GM23338 (cell line): ENCODE measurements at regions not wholly inside any gene's neighbourhood (a gene's known extent, or its start where the extent isn't known, plus 50 kb on each side); places are given as distances from the start of the nearest gene placed in this dataset.

Experiments used
- ATAC-seq: fragments of 200-7000 bp; cut with Tn5 transposase; 3 replicates; pipeline ENCODE4 v1.9.1; 2020
- DNase-seq: peaks from one replicate; pipeline ENCODE4 v3.0.0-alpha.2; 2015; ENCODE audit warnings: low spot score
- H2AFZ ChIP-seq: fragments of 200-600 bp; sonication (generic); 2 replicates; pipeline ENCODE4 v1.8.0; 2016; ENCODE audit warnings: antibody characterized with exemption, mild to moderate bottlenecking, moderate library complexity
- H3F3A ChIP-seq: fragments of 200-600 bp; sonication (generic); replicated peaks from 2 replicates; pipeline ENCODE4 v1.8.0; 2017; ENCODE audit warnings: antibody characterized with exemption, mixed run types, low read depth
- H3K27ac ChIP-seq: fragments of 200-600 bp; sonication (generic); 2 replicates; pipeline ENCODE4 v1.6.1; 2016; ENCODE audit warnings: low read depth
- H3K27me3 ChIP-seq: fragments of 200-600 bp; sonication (generic); 2 replicates; pipeline ENCODE4 v1.8.0; 2016; ENCODE audit warnings: mild to moderate bottlenecking, mixed run types, moderate library complexity; ENCODE audit not compliant: insufficient read depth
- H3K36me3 ChIP-seq: fragments of 200-600 bp; sonication (generic); 2 replicates; pipeline ENCODE4 v1.8.0; 2016; ENCODE audit warnings: mild to moderate bottlenecking; ENCODE audit not compliant: insufficient read depth
- H3K4me1 ChIP-seq: fragments of 200-600 bp; sonication (generic); 2 replicates; pipeline ENCODE4 v1.8.0; 2016; ENCODE audit warnings: mild to moderate bottlenecking, moderate library complexity; ENCODE audit not compliant: insufficient read depth
- H3K4me2 ChIP-seq: fragments of 200-600 bp; sonication (generic); 2 replicates; pipeline ENCODE4 v1.7.1; 2017; ENCODE audit warnings: mixed run types
- H3K4me3 ChIP-seq: fragments of 200-600 bp; sonication (generic); 2 replicates; pipeline ENCODE4 v1.6.1; 2016; ENCODE audit warnings: mixed run types
- H3K79me2 ChIP-seq: fragments of 200-600 bp; sonication (generic); replicated peaks from 2 replicates; pipeline ENCODE4 v1.8.0; 2017; ENCODE audit warnings: mild to moderate bottlenecking; ENCODE audit not compliant: insufficient read depth
- H3K9me2 ChIP-seq: fragments of 200-600 bp; sonication (generic); 2 replicates; pipeline ENCODE4 v1.8.0; 2017; ENCODE audit not compliant: insufficient read depth
- H4K20me1 ChIP-seq: fragments of 200-600 bp; sonication (generic); replicated peaks from 2 replicates; pipeline ENCODE4 v1.8.0; 2017; ENCODE audit warnings: mild to moderate bottlenecking; ENCODE audit not compliant: insufficient read depth
- H3K27ac Mint-ChIP-seq: 2 replicates; pipeline ENCODE4 v1.8.0; 2020; ENCODE audit warnings: inconsistent platforms, mild to moderate bottlenecking, moderate library complexity, mixed read lengths
- H3K27me3 Mint-ChIP-seq: 3 replicates; pipeline ENCODE4 v1.8.0; 2022; ENCODE audit warnings: low read depth, mild to moderate bottlenecking, moderate library complexity, mixed read lengths, inconsistent platforms; ENCODE audit not compliant: insufficient read depth, poor library complexity
- H3K36me3 Mint-ChIP-seq: 3 replicates; pipeline ENCODE4 v1.8.0; 2021; ENCODE audit warnings: low read depth, mild to moderate bottlenecking, inconsistent platforms, moderate library complexity, mixed read lengths
- H3K4me1 Mint-ChIP-seq: 3 replicates; pipeline ENCODE4 v1.8.0; 2020; ENCODE audit warnings: mild to moderate bottlenecking, inconsistent platforms, mixed read lengths
- H3K4me3 Mint-ChIP-seq: 3 replicates; pipeline ENCODE4 v1.8.0; 2021; ENCODE audit warnings: moderate library complexity, mild to moderate bottlenecking, inconsistent platforms, mixed read lengths
- H3K9me3 Mint-ChIP-seq: 3 replicates; pipeline ENCODE4 v1.8.0; 2020; ENCODE audit warnings: moderate library complexity, mild to moderate bottlenecking, inconsistent platforms, mixed read lengths
- CREB1 ChIP-seq: fragments of 250-450 bp; sonication (Bioruptor Pico); IDR thresholded peaks from 2 replicates; pipeline ENCODE4 v1.5.0; 2020; ENCODE audit warnings: low read depth, mild to moderate bottlenecking, moderate library complexity
- EZH2 ChIP-seq: fragments of 200-600 bp; sonication (generic); IDR thresholded peaks from one replicate; pipeline ENCODE4 v1.8.0; 2017; ENCODE audit warnings: antibody characterized with exemption, mild to moderate bottlenecking, low read depth; ENCODE audit not compliant: unreplicated experiment
- JUNB ChIP-seq: IDR thresholded peaks from one replicate; pipeline ENCODE4 v1.6.1; 2016; ENCODE audit warnings: antibody characterized with exemption; ENCODE audit not compliant: unreplicated experiment
- POLR2AphosphoS5 ChIP-seq: IDR thresholded peaks from 2 replicates; pipeline ENCODE4 v1.6.1; 2016; ENCODE audit warnings: antibody characterized with exemption, low read depth
- STAT1 ChIP-seq: IDR thresholded peaks from one replicate; pipeline ENCODE4 v1.6.1; 2016; ENCODE audit warnings: antibody characterized with exemption; ENCODE audit not compliant: unreplicated experiment
- ZNF114 ChIP-seq: fragments of 250-450 bp; sonication (Bioruptor Pico); IDR thresholded peaks from 2 replicates; pipeline ENCODE4 v1.5.0; 2020; ENCODE audit warnings: mild to moderate bottlenecking, moderate library complexity
- ZNF331 ChIP-seq: fragments of 250-450 bp; sonication (Bioruptor Pico); IDR thresholded peaks from 2 replicates; pipeline ENCODE4 v1.5.0; 2020; ENCODE audit warnings: low read depth, mild to moderate bottlenecking, moderate library complexity
- TF ChIP-seq, protein P1 (sequence below): fragments of 250-450 bp; sonication (Bioruptor Pico); IDR thresholded peaks from 2 replicates; pipeline ENCODE4 v1.5.0; 2020; ENCODE audit warnings: mild to moderate bottlenecking, moderate library complexity
- TF ChIP-seq, protein P2 (sequence below), 2 experiments: fragments of 200-600 bp in 1 of 2; sonication (generic) in 1 of 2; conservative IDR thresholded peaks; 2 replicates each; pipeline versions ENCODE4 v1.5.1 to v1.6.1; 2016 to 2017; ENCODE audit warnings: antibody characterized with exemption in 2 of 2, low read depth in 2 of 2, mild to moderate bottlenecking in 2 of 2, moderate library complexity in 1 of 2
- TF ChIP-seq, protein P3 (sequence below): IDR thresholded peaks from one replicate; pipeline ENCODE4 v1.6.1; 2018; ENCODE audit warnings: antibody characterized with exemption; ENCODE audit not compliant: unreplicated experiment
- TF ChIP-seq, protein P4 (sequence below): IDR thresholded peaks from 2 replicates; pipeline ENCODE4 v1.6.1; 2016; ENCODE audit warnings: antibody characterized with exemption

DNA sequence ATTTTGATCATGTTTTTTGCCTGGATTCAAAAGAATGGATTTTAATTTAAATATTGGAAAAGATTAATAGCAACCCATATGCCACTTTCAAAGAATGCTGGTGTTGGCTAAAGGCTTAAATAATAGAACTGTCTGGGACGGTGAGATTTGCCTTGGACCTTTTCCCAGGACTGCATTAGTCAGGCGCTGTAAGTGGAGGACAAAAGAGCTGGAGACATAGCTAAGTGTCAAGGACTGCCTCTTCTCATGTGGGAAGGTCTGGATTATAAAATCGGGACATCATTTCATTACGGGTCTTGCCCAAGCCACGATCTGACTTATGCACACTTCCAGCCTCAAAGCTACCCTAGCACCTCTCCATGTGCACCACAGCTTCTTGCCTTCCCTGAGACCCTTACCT, 458.5 kb upstream of the DEPDC1 start (continued):
- TF ChIP-seq, protein P1, sequence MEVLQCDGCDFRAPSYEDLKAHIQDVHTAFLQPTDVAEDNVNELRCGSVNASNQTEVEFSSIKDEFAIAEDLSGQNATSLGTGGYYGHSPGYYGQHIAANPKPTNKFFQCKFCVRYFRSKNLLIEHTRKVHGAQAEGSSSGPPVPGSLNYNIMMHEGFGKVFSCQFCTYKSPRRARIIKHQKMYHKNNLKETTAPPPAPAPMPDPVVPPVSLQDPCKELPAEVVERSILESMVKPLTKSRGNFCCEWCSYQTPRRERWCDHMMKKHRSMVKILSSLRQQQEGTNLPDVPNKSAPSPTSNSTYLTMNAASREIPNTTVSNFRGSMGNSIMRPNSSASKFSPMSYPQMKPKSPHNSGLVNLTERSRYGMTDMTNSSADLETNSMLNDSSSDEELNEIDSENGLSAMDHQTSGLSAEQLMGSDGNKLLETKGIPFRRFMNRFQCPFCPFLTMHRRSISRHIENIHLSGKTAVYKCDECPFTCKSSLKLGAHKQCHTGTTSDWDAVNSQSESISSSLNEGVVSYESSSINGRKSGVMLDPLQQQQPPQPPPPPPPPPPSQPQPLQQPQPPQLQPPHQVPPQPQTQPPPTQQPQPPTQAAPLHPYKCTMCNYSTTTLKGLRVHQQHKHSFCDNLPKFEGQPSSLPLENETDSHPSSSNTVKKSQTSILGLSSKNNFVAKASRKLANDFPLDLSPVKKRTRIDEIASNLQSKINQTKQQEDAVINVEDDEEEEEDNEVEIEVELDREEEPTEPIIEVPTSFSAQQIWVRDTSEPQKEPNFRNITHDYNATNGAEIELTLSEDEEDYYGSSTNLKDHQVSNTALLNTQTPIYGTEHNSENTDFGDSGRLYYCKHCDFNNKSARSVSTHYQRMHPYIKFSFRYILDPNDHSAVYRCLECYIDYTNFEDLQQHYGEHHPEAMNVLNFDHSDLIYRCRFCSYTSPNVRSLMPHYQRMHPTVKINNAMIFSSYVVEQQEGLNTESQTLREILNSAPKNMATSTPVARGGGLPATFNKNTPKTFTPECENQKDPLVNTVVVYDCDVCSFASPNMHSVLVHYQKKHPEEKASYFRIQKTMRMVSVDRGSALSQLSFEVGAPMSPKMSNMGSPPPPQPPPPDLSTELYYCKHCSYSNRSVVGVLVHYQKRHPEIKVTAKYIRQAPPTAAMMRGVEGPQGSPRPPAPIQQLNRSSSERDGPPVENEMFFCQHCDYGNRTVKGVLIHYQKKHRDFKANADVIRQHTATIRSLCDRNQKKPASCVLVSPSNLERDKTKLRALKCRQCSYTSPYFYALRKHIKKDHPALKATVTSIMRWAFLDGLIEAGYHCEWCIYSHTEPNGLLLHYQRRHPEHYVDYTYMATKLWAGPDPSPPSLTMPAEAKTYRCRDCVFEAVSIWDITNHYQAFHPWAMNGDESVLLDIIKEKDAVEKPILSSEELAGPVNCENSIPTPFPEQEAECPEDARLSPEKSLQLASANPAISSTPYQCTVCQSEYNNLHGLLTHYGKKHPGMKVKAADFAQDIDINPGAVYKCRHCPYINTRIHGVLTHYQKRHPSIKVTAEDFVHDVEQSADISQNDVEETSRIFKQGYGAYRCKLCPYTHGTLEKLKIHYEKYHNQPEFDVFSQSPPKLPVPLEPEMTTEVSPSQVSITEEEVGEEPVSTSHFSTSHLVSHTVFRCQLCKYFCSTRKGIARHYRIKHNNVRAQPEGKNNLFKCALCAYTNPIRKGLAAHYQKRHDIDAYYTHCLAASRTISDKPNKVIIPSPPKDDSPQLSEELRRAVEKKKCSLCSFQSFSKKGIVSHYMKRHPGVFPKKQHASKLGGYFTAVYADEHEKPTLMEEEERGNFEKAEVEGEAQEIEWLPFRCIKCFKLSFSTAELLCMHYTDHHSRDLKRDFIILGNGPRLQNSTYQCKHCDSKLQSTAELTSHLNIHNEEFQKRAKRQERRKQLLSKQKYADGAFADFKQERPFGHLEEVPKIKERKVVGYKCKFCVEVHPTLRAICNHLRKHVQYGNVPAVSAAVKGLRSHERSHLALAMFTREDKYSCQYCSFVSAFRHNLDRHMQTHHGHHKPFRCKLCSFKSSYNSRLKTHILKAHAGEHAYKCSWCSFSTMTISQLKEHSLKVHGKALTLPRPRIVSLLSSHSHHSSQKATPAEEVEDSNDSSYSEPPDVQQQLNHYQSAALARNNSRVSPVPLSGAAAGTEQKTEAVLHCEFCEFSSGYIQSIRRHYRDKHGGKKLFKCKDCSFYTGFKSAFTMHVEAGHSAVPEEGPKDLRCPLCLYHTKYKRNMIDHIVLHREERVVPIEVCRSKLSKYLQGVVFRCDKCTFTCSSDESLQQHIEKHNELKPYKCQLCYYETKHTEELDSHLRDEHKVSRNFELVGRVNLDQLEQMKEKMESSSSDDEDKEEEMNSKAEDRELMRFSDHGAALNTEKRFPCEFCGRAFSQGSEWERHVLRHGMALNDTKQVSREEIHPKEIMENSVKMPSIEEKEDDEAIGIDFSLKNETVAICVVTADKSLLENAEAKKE (CRISPR knock-in tag): no peak

DNA sequence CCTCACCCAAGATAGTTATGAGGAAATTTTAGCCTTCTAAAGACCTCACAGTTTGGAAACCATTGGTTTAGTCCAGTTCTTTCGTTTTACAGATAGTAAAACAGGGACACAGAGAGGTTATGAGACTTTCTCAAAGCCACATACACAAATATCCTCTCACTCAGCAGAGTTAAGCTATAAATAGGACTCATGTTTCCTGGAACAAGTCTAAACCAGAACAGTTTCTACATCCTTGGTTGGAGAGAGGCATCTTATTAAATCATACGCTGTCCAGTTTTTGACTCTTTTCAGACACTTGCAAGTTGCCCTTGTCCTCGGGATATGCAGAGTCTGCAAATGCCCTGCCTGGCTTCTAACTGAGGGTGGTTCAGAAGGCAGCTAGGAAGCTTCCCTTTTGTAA, 462.1 kb upstream of the DEPDC1 start:
- no peak for ATAC-seq
- H3K27me3 ChIP-seq: no peaks in the 10 kb centered on the region
- no peaks in the 10 kb centered on the region for H4K20me1 ChIP-seq
- Mint-ChIP-seq H3K27ac (no peak overlapping the region), H3K9me3 (no peaks in the 10 kb centered on the region), H3K4me3 (no peak overlapping the region), H3K4me1 (peaks cover 25% of the 10 kb centered on the region), H3K36me3 (no peaks in the 10 kb centered on the region), H3K27me3 (peaks cover 2% of the 10 kb centered on the region)
- H3F3A ChIP-seq: no peaks in the 10 kb centered on the region
- H3K36me3 ChIP-seq: no peaks in the 10 kb centered on the region
- peaks cover 13% of the 10 kb centered on the region for H3K4me1 ChIP-seq
- no peak overlapping the region for H3K4me3 ChIP-seq
- no peaks in the 10 kb centered on the region for H3K79me2 ChIP-seq
- 0 out of 2 replicates have a peak, but pooled peaks cover 6% of the 10 kb centered on the region for H3K9me2 ChIP-seq
- no peak overlapping the region for H3K27ac ChIP-seq
- H3K4me2 ChIP-seq: no peak overlapping the region
- H2AFZ ChIP-seq: no peak overlapping the region
- no peak for DNase-seq
- TF ChIP-seq CREB1 (CRISPR knock-in tag) (no peak), POLR2AphosphoS5 (no peak), ZNF114 (no peak), ZNF331 (CRISPR knock-in tag) (no peak), STAT1 (no peak), JUNB (no peak), EZH2 (no peak)
- TF ChIP-seq, protein P2, sequence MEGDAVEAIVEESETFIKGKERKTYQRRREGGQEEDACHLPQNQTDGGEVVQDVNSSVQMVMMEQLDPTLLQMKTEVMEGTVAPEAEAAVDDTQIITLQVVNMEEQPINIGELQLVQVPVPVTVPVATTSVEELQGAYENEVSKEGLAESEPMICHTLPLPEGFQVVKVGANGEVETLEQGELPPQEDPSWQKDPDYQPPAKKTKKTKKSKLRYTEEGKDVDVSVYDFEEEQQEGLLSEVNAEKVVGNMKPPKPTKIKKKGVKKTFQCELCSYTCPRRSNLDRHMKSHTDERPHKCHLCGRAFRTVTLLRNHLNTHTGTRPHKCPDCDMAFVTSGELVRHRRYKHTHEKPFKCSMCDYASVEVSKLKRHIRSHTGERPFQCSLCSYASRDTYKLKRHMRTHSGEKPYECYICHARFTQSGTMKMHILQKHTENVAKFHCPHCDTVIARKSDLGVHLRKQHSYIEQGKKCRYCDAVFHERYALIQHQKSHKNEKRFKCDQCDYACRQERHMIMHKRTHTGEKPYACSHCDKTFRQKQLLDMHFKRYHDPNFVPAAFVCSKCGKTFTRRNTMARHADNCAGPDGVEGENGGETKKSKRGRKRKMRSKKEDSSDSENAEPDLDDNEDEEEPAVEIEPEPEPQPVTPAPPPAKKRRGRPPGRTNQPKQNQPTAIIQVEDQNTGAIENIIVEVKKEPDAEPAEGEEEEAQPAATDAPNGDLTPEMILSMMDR (conservative IDR thresholded peaks at IDR 0.05; ENCODE audit: low read depth in 2 of 2): no peak
- TF ChIP-seq, protein P3, sequence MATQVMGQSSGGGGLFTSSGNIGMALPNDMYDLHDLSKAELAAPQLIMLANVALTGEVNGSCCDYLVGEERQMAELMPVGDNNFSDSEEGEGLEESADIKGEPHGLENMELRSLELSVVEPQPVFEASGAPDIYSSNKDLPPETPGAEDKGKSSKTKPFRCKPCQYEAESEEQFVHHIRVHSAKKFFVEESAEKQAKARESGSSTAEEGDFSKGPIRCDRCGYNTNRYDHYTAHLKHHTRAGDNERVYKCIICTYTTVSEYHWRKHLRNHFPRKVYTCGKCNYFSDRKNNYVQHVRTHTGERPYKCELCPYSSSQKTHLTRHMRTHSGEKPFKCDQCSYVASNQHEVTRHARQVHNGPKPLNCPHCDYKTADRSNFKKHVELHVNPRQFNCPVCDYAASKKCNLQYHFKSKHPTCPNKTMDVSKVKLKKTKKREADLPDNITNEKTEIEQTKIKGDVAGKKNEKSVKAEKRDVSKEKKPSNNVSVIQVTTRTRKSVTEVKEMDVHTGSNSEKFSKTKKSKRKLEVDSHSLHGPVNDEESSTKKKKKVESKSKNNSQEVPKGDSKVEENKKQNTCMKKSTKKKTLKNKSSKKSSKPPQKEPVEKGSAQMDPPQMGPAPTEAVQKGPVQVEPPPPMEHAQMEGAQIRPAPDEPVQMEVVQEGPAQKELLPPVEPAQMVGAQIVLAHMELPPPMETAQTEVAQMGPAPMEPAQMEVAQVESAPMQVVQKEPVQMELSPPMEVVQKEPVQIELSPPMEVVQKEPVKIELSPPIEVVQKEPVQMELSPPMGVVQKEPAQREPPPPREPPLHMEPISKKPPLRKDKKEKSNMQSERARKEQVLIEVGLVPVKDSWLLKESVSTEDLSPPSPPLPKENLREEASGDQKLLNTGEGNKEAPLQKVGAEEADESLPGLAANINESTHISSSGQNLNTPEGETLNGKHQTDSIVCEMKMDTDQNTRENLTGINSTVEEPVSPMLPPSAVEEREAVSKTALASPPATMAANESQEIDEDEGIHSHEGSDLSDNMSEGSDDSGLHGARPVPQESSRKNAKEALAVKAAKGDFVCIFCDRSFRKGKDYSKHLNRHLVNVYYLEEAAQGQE: no peak
- TF ChIP-seq, protein P4, sequence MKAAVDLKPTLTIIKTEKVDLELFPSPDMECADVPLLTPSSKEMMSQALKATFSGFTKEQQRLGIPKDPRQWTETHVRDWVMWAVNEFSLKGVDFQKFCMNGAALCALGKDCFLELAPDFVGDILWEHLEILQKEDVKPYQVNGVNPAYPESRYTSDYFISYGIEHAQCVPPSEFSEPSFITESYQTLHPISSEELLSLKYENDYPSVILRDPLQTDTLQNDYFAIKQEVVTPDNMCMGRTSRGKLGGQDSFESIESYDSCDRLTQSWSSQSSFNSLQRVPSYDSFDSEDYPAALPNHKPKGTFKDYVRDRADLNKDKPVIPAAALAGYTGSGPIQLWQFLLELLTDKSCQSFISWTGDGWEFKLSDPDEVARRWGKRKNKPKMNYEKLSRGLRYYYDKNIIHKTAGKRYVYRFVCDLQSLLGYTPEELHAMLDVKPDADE: no peak
